ENCODE measurements at regions not wholly inside any gene's neighbourhood (a gene's known extent, or its start where the extent isn't known, plus 50 kb on each side); places are given as distances from the start of the nearest gene placed in this dataset.

DNA sequence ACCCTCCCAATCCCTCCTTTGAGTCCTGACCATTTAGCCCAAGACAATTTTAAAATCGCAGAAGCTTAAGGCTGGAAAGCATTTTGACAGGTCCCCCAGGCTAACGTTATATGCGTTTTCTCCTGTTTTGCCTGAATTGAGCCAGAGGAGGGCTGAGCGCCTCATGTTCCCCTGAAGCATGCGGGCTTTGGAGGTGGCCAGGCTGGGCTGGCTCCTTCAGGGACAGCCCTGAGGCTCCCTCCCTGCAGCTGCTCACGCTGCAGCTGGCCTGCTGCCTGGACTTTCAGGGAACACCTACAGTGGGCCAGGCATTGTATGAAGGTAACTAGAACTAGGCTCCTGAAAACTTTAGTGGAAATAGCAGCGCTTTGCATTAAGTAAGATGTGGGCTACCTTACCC, 179.2 kb downstream of the ACKR3 start:
- DNase-seq: no peak

DNA sequence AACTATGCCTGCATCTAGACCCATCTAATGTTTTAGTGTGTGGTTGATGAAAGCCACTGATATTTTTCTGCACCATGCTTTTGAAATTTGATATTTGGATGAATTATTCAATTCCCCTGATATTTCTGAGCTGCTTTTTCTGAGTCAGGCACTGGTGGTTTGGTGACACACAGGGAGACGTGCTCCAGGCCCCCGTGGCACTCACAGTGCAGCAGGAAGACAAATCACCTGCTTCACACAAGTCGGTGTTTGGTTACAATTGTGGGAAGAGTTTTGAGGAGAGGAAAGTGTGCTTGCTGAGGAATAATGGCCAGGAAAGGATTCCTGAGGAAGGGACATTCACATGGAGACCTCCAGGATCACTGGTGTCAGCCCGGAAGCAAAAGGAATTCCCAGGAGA, 179.7 kb downstream of the ACKR3 start:
- no peak for DNase-seq

DNA sequence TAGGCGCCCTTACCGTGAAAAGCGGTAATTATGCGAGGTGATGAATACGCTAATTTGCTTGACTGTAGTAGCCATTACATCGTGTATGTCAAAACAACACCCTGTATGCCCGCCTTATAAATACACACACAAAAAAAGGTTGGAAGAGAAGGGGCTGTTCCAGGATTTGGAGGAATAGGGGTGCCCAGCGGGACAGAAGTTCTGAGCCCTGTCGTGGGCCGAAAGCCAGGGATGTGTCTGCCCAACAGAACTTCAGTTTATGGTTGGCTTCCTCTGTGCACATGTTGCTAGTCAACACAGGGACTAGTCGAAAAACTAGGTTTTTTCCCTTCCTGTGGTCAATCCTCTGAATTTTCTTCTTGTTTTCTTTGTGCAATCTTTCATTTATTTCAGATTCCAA, 182.5 kb downstream of the ACKR3 start:
- DNase-seq: no peak

DNA sequence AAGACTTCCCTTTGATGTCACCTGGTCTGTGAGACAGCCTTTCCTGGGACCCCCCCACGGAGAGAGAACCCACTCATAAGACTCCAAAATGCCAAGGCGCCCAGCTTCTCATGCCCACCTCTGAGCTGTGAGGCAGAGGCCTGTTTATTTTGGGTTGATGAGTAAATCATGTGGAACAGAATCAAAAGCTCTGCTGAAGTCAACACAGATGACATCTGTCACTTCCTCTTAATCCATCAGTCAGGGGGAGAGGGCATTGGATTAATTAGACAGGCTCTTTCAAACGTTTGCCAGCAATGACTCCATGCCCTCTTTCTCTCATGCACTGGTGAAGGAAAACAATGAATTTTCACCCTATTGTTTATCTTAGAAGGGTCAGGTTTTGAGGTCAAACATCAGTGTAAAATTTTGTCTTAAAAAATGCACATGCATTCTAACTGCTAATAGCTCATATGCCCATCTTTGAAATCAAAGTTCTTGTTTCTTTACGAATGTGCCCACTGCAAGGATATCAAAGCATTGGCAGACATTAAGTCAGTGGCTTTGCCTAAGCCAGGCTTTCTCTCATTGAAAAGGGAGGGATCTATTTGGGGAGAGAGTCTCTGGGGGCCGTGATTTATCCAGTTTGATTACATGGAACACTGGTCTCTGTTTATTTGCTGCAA, 184.1 kb downstream of the ACKR3 start:
- DNase-seq: no peak

DNA sequence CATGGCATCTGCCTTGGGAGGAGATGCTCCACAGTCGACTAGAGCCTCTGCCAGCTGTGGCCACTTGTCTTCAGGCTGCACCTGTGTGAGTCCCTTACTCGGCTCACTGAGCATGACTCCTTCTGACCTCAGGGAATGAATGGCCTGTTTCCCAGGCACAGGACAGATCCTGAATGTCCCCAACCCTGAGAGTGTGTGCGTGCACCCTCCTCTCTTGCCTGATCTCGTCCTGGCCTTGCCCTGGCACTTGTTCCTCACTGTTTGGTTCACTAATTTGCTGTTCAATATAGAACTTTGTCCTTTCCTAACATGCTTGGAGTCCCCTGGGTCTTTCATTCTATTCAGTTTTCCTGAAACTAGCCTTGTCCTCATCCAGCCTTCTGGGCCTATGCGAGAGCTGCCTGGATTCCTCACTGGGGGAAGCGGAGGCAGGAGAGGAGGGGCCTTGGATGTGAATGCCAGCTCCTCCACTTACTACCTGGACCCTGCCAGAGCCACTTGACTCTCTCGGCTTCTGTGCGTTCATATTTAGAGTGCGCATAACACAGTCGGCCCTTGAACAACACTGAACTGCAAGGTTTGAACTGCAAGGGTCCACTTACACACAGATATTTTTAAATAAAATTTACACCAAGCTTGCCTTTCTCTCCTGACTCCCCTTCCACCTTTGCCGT, 184.8 kb downstream of the ACKR3 start:
- DNase-seq: no peak

DNA sequence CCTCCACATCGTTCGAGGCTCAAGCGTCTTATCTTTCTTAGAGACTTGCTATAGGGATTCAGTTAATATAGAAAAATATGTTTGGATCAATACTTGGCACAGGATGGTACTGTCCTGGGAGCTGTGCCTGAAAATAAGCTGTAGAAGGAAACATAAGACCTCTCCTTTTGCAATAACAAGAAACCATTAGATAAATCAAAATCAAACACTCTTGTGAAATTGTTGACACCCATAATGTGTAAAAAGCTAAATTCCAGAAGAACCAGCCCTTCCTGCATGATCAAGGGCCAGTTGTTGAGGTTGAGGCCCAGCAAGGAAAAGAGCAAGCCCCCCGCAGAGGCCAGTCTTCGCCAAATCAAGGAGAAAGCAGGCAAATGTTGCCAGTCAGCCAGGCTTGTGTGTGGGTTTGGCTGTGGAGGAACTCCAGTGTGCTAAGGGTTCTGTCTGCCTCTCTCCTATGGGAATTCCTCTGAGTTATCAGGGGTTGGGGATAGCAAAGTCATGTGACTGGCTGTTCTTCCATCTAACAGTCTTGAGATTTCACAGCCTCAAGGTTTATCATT, 185.7 kb downstream of the ACKR3 start:
- no peak for DNase-seq

DNA sequence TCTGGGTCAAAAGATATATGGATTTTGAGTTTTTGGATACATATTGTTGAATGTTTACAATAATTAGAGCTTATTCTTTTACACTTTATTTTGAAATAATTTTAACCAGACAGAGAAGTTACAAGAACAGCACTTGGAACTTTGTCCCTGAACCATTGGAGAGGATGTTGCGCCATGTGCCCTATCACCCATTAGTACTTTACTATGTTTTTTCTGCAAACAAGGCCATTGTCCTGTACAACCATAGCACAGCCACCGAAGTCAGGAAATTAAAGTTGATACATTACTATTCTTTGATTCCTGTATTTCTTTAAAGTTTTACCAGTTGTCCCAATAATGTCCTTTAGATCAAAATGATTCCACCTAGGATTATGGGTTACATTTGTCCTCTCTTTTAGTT, 188.8 kb downstream of the ACKR3 start:
- no peak for DNase-seq

DNA sequence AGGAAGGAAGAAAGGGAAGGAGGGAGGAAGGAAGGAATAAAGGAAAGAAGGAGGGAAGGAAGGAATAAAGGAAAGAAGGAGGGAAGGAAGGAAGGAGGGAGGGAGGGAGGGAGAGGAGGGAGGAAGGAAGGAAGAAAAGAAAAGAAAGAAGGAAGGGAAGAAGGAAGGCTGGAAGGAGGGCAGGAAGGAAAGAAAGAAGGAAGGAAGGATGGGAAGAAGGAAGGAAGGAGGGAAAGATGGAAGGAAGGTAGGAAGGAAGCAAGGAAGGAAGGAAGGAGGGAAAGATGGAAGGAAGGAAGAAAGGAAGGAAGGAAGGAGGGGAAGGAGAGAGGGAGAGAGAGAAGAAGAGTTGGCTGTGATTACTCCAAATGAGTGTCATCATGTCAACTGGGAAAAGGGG, 190.6 kb downstream of the ACKR3 start:
- no peak for DNase-seq

DNA sequence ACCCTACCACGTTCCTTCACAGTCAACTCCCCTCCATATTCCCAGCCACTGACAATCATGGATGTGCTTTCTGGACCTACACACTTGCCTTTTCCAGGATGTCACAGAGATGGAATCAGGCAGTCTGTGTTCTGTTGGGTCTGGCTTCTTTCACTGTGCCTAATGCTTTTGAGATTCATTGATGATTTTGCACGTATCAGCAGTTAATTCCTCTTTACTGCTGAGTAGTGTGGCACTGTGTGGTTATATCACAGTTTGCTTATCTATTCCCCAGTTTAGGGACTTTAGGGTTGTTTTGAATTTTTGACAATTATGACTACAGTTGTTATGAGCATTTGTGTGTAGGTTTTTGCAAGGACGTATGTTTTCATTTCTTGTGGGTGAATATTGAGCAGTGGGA, 191.7 kb downstream of the ACKR3 start:
- no peak for DNase-seq

DNA sequence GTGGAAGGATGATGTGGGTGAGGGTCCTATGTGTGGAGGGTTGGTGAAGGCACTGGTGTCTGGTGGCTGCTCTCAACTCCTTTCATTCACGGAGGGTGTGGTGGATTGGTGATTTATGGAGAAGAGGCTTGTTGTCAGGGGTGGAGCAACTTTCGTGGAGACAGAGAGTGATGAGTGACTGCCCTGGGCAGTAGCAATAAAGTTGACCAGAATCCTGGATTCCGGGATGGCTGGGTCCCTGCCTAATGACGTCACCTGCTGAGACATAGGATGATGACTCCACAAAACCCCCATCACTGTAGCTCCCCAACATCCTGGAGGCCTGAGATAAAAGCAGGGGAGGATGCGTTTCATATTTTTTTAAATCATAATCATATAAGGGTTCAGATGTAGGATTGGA, 193.0 kb downstream of the ACKR3 start:
- DNase-seq: no peak

DNA sequence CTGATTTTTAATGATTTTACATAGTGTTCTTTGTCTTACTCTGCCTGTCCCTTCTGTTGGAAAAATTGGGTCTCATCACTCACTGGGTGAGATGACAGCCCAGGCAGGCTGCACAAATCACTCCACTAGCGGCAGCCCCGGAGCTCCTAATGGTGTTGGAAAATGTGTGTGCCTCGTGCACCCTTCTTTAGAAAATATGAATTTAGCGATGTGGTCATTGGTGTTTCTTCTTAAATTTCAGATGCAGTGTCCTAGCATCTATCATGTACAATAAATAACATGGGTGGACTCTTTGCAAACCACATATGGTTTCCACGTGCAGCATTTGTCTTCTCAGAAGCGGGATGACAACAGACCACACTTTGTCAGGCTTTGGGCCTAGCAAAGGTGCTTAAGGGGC, 194.2 kb downstream of the ACKR3 start:
- DNase-seq: no peak

DNA sequence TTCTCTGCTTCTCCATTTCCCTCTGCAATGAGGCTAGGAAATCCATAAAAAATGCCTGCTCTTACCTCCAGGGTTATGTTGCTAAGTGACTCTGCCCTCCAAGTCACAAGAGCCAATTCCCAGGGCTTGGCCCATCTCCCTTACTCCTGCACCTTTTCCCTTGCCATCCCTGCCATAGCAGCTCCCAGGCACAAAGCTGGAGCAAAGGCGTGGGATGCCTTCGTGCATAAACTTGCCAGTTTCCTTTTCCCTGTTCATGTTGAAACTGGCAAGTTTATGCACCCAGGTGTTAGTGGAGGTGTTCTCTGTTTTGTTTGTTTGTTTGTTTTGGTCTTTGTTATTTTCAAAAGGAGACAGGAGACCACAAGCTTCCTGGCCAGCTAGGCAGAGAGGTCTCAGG, 195.1 kb downstream of the ACKR3 start:
- no peak for DNase-seq

DNA sequence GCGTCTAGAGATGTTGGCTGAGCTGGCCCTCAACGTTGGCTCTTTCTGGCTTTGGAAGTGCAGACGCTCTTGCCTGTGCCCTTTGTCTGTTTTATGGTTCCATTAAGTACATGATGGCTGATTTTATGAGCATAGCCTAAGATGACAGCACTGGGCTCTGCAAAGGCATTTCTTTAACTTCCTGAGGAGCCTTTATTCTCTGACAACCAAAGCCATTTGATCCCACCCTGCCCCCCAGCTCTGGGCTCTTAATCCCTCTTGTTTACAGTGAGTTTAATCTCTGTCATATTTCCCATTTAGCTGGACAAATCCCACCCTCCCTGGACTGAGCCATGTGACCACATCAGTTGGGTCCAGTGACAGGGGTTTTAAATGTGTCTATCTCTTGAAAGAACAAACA, 195.9 kb downstream of the ACKR3 start:
- no peak for DNase-seq

DNA sequence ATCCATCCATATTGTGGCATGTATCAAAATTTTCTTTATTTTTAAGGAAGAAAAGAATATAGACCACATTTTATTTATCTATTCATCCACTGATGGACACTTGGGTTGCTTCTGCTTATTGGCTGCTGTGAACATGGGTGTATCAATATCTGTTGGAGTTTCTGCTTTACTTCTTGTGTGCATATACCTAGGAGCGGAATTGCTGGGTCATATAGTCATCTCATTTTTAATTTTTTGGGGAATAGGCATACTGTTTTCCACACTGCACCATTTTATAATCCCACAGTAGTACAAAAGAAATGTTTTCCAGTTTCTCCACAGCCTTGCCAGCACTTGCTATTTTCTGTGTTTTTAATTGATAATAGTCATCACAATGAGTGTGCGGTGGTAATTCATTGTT, 197.2 kb downstream of the ACKR3 start:
- no peak for DNase-seq

DNA sequence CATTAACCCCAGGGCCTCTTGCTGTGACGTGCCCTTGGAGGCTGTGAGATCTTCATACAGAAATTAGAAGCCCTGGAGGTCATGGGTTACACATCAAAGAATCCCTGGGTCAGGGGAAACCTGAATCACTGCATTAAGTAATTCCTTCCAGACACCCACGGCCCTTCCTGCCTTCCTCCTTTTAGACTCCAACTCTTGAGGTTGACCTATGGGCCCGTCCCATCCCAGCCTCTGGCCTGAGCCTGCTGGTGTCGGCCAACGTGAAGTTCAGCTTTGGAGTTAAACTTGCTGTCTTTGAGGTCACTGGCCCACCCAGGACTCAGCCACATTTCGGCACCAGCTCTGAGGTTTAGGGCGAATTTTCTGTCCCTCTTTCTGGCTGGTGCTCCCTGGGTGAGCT, 198.3 kb downstream of the ACKR3 start:
- no peak for DNase-seq

DNA sequence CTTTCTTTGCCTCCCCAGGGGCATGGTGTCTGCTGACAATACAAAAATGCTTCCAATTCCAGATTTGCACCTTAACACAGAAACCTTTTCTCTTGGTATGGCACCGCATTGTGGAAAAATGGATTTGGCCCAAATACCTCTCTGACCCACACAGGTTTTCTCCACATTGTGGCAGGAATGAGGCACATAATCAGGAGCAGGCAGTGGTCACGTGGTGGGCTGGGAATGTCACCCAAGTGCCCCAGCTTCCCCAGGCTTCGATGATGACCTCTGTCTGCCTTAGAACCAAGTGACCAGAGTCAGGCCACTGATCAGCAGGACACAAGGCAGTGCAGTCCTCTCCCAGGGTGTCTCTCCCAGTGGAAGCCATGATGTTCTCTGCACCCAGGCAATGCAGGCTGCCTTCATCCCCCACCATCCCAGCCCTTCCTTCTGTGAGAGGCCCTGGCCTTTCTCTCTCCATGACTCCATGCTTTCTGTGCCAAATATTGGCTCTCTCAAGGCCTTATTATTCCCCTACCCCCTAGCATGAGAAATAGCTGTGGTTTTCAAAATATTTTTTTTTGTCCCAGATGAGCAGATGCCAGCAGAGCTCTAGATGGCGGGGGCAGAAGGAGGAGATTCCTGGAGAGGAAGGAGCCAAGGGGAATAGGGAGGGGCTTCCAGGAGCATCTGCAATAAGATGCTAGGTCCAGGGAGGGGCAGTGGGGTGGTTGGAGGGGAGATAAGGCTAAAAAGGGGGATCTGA, 198.9 kb downstream of the ACKR3 start:
- DNase-seq: no peak

DNA sequence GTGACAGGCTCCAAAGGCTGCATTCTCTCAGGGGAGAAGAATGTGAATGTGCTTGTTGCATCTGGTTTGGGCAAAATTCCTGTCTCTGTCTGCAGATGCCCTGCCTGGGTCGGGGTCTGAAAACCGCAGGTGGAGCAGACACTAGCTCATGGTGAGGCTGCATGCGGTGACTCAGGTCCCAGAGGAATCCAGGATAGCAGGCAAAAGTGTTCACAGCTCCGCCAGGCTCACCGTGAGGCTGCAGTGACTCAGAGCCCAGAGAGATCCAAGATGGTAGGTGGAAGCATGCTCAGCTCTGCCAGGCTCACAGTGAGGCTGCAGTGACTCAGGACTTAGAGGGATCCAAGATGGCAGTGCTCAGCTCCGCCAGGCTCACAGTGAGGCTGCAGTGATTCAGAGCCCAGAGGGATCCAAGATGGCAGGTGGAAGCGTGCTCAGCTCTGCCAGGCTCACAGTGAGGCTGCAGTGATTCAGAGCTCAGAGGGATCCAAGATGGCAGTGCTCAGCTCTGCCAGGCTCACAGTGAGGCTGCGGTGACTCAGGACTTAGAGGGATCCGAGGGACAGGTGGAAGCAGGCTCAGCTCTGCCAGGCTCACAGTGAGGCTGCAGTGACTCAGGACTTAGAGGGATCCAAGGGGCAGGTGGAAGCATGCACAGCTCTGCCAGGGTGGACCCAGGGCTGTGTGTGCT, 200.5 kb downstream of the ACKR3 start:
- no peak for DNase-seq

DNA sequence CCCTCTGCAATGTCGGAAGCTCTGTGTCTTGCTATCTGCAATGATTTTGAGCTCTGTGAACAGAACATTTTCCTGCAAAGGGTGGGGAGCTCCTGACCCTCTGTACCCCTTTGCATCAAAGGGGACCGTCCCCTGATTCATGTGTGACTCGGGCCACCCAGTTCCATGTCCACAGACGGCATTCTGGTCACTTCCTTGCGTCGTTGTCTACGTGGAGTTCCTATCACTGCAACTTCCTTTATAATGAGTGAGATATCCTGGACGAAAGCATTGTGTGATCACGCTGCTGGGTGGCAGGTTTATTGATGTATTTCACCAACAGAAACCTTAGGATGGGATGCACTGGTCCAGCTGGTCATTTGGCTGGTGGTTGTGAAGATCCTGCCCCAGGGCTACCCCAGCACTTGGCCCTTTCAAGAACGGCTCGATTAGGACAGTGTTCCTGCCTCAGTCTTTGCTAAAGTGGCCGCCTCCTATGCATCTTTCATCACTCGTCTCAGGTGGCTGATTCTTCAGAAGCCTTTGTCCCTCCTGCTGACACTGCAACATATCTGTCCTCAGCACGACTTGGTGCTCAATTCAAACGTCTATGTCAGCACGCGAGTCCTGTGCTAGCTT, 202.7 kb downstream of the ACKR3 start:
- no peak for DNase-seq

DNA sequence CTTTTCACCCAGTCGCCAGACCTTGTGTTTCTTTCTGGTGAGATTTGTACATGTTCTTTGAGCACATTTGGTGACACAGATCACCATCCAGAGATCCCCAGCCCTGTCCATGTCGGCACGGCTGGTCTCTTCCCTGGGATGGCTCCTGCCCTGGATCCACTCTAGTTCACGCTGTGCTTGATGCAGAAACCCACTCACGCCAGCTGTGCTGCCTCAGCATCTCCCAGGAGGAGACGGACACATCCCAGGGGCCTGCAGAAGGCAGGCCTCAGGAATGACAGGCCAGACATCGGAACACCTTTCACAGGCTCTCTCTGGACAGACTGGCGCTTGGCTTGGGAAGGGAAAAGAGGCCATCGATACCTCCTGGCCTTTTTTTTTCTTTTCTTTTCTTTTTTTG, 203.6 kb downstream of the ACKR3 start:
- DNase-seq: no peak

DNA sequence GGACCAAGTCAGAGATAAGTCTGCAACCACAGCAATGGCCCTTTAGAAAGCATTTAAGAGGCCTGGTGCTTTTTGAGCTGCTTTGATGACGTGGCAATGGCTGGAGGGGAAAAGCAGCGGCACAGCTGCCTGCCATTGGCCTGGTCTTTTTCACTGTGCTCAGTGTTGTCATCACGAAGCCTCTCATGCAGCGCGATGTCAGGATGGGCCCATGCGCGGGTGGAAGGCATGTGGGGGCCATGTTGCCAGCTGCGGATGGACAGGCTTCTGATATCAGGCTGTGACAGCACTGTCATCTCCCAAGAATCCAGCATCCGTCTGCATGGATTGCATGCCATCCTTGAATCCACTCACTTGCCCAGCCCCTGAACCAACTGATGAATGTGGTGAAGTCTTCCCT, 204.5 kb downstream of the ACKR3 start:
- DNase-seq: no peak

DNA sequence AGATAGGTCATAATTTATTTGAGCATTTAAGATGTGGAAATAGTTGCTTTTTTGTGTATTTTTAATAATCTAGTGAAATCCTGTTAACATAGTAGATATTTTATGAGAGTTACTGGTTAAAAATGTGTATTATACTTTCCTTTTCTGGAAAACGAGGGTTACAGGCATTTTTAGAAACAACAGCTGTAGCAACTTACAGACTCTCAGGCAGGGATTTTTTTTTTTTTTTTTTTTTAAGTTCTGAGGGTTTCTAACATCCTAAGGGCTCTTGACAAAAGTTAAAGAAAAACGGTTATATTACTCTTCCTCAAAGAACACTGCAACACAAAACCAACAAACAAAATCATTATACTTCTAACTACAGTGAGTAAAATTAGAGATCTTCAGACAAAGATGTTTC, 205.9 kb downstream of the ACKR3 start:
- DNase-seq: no peak

DNA sequence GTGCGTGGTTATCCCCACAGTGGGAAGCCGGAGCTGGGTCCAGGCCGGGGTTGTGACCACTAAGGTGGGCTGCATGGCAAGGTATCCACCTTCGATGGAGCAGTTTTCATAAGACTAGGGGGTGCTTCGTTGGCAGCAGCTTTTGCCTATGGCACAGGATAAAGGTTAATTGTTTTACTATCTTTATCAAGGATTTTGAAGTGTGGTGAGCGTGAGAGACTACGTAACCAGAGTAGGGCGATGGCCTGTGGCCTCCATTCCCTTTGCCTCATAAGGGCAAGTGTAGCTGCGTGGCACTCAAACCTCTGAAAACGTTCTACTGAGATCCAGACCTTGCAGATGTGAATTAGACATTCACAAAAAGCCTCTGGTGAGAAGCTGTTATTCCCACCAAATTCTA, 206.6 kb downstream of the ACKR3 start:
- DNase-seq: no peak

DNA sequence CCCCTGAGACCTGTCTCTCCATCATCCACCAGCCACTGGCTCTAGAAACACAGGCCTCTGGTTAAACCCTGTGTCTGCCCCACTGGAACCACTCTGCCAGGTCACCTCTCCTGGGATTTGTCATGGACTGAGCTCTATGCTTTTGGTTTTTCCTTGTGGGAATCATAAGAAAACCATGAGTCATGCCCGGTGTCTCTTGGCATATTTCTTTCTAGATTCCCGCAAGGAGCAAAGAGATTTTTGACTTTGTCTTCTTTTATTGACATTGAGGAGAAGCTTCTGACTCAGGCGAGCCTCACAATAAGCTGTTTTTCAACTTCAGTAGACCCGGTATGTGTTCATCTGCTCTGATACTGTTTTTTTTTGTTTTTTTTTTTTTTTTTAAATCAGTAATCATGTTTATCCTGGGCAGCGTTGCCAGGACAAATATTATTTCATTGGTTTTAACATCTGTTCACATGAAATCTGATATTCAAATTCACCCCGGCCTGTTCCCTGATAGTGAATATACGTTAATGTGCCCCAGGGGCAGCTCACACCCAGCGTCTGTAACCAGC, 207.1 kb downstream of the ACKR3 start:
- no peak for DNase-seq

Data from activated CD8-positive, alpha-beta memory T cell treated with anti-CD3 and anti-CD28 coated beads, Interleukin-2, amount 50 U/mL, for 48 hours (primary cell).